Neural cell (in vitro differentiated cells): ENCODE measurements at regions not wholly inside any gene's neighbourhood (a gene's known extent, or its start where the extent isn't known, plus 50 kb on each side); places are given as distances from the start of the nearest gene placed in this dataset.

Source experiments
- H2AFZ ChIP-seq: fragments of 200-600, 300-800 bp; sonication (generic), shearing (Covaris generic); 2 replicates; pipeline ENCODE4 v1.6.0; 2014; ENCODE audit warnings: low read depth, mild to moderate bottlenecking, antibody characterized with exemption, low read length, moderate library complexity
- H3F3A ChIP-seq: fragments of 200-600 bp; shearing (Covaris generic); 2 replicates; pipeline ENCODE4 v1.6.1; 2016; ENCODE audit warnings: mild to moderate bottlenecking, moderate library complexity, mixed read lengths, antibody characterized with exemption, low read length; ENCODE audit not compliant: insufficient read depth, poor library complexity, severe bottlenecking
- H3K27ac ChIP-seq: fragments of 200-600, 300-800 bp; sonication (generic), shearing (Covaris generic); 2 replicates; pipeline ENCODE4 v1.5.1; 2014; ENCODE audit warnings: mild to moderate bottlenecking, low read length, moderate library complexity
- H3K27me3 ChIP-seq: fragments of 300-800, 200-600 bp; sonication (generic), shearing (Covaris generic); 2 replicates; pipeline ENCODE4 v1.6.0; 2014; ENCODE audit warnings: mild to moderate bottlenecking, low read depth, low read length, moderate library complexity; ENCODE audit not compliant: insufficient read depth
- H3K36me3 ChIP-seq: fragments of 300-800, 200-600 bp; sonication (generic), shearing (Covaris generic); 2 replicates; pipeline ENCODE4 v1.5.1; 2014; ENCODE audit warnings: mild to moderate bottlenecking, antibody characterized with exemption, low read length, moderate library complexity; ENCODE audit not compliant: insufficient read depth
- H3K4me2 ChIP-seq: fragments of 300-800, 200-600 bp; sonication (generic), shearing (Covaris generic); 2 replicates; pipeline ENCODE4 v1.6.0; 2014; ENCODE audit warnings: mild to moderate bottlenecking, low read length
- H3K4me3 ChIP-seq: fragments of 300-800, 200-600 bp; sonication (generic), shearing (Covaris generic); 2 replicates; pipeline ENCODE4 v1.5.1; 2014; ENCODE audit warnings: mild to moderate bottlenecking, low read length, moderate library complexity
- H3K79me2 ChIP-seq: fragments of 200-600 bp; shearing (Covaris generic); replicated peaks from 2 replicates; pipeline ENCODE4 v1.6.0; 2014; ENCODE audit warnings: mild to moderate bottlenecking, low read length, moderate library complexity; ENCODE audit not compliant: insufficient read depth
- H3K9ac ChIP-seq: fragments of 300-800, 200-600 bp; sonication (generic), shearing (Covaris generic); 2 replicates; pipeline ENCODE4 v1.6.1; 2016; ENCODE audit warnings: mild to moderate bottlenecking, low read length, mixed read lengths
- H3K9me2 ChIP-seq: fragments of 200-600 bp; shearing (Covaris generic); 2 replicates; pipeline ENCODE4 v1.6.1; 2016; ENCODE audit warnings: mild to moderate bottlenecking, low read length, mixed read lengths; ENCODE audit not compliant: insufficient read depth
- H3K9me3 ChIP-seq: fragments of 200-600, 300-800 bp; sonication (generic), shearing (Covaris generic); 2 replicates; pipeline ENCODE4 v1.6.1; 2016; ENCODE audit warnings: mild to moderate bottlenecking, mixed run types, low read length, moderate library complexity, mixed read lengths
- H4K20me1 ChIP-seq: fragments of 200-600 bp; shearing (Covaris generic); 2 replicates; pipeline ENCODE4 v1.6.1; 2016; ENCODE audit warnings: mild to moderate bottlenecking, mixed run types; ENCODE audit not compliant: insufficient read depth
- CTCF ChIP-seq: fragments of 450-650 bp; IDR thresholded peaks from 2 replicates; pipeline ENCODE4 v1.5.1; 2014; ENCODE audit warnings: antibody characterized with exemption, mild to moderate bottlenecking, moderate library complexity; ENCODE audit not compliant: poor library complexity, severe bottlenecking
- EP300 ChIP-seq: fragments of 450-650 bp; conservative IDR thresholded peaks from 2 replicates; pipeline ENCODE4 v1.6.1; 2014; ENCODE audit warnings: antibody characterized with exemption, mild to moderate bottlenecking, moderate library complexity; ENCODE audit not compliant: poor library complexity, severe bottlenecking
- EZH2 ChIP-seq: fragments of 200-600, 300-800 bp; shearing (Covaris generic), sonication (generic); IDR thresholded peaks from 2 replicates; pipeline ENCODE4 v1.6.1; 2014; ENCODE audit warnings: antibody characterized with exemption, low read length, borderline replicate concordance, mild to moderate bottlenecking; ENCODE audit not compliant: insufficient read depth, poor library complexity, severe bottlenecking
- RAD21 ChIP-seq: fragments of 450-650 bp; conservative IDR thresholded peaks from 2 replicates; pipeline ENCODE4 v1.6.1; 2014; ENCODE audit warnings: antibody characterized with exemption, mild to moderate bottlenecking, moderate library complexity
- SMC3 ChIP-seq: fragments of 450-650 bp; conservative IDR thresholded peaks from 2 replicates; pipeline ENCODE4 v1.6.1; 2014; ENCODE audit warnings: antibody characterized with exemption, mild to moderate bottlenecking, moderate library complexity; ENCODE audit not compliant: poor library complexity
- TAF1 ChIP-seq: IDR thresholded peaks from 2 replicates; pipeline ENCODE4 v1.6.1; 2012; ENCODE audit warnings: low read depth
- TF ChIP-seq, protein P1 (sequence below): IDR thresholded peaks from 2 replicates; pipeline ENCODE4 v1.6.1; 2012; ENCODE audit warnings: borderline replicate concordance

- no peaks in the 10 kb centered on the region for H3K79me2 ChIP-seq
- no peaks in the 10 kb centered on the region for H4K20me1 ChIP-seq
- H3K27me3 ChIP-seq = no peaks in the 10 kb centered on the region
- H3K4me2 ChIP-seq = no peak overlapping the region
- no peaks in the 10 kb centered on the region for H3K9me2 ChIP-seq
- H3K4me3 ChIP-seq = no peak overlapping the region
- no peak overlapping the region for H3K9ac ChIP-seq
- no peak overlapping the region for H3K27ac ChIP-seq
- H3K9me3 ChIP-seq = no peaks in the 10 kb centered on the region
- H3F3A ChIP-seq = no peaks in the 10 kb centered on the region
- no peak overlapping the region for H2AFZ ChIP-seq
- TF ChIP-seq SMC3 (no peak), EP300 (no peak), TAF1 (no peak)
- H3K36me3 ChIP-seq = no peaks in the 10 kb centered on the region
These were observed 361.9 kb downstream of the DAD1 start for GRCh38 chr14:22227084-22227483.

GRCh38 chr14:22226381-22226780 is 362.6 kb downstream of the DAD1 start:
- no peak overlapping the region for H3K4me2 ChIP-seq
- no peak overlapping the region for H3K9ac ChIP-seq

More at GRCh38 chr14:22226381-22226780, 362.6 kb downstream of the DAD1 start:
- no peak for TF ChIP-seq RAD21
- no peak for TF ChIP-seq EP300
- no peak for TF ChIP-seq EZH2
- TF ChIP-seq, protein P1, sequence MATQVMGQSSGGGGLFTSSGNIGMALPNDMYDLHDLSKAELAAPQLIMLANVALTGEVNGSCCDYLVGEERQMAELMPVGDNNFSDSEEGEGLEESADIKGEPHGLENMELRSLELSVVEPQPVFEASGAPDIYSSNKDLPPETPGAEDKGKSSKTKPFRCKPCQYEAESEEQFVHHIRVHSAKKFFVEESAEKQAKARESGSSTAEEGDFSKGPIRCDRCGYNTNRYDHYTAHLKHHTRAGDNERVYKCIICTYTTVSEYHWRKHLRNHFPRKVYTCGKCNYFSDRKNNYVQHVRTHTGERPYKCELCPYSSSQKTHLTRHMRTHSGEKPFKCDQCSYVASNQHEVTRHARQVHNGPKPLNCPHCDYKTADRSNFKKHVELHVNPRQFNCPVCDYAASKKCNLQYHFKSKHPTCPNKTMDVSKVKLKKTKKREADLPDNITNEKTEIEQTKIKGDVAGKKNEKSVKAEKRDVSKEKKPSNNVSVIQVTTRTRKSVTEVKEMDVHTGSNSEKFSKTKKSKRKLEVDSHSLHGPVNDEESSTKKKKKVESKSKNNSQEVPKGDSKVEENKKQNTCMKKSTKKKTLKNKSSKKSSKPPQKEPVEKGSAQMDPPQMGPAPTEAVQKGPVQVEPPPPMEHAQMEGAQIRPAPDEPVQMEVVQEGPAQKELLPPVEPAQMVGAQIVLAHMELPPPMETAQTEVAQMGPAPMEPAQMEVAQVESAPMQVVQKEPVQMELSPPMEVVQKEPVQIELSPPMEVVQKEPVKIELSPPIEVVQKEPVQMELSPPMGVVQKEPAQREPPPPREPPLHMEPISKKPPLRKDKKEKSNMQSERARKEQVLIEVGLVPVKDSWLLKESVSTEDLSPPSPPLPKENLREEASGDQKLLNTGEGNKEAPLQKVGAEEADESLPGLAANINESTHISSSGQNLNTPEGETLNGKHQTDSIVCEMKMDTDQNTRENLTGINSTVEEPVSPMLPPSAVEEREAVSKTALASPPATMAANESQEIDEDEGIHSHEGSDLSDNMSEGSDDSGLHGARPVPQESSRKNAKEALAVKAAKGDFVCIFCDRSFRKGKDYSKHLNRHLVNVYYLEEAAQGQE = no peak
- no peak for TF ChIP-seq CTCF
- Histone ChIP-seq H4K20me1 (no peaks in the 10 kb centered on the region), H3K27me3 (no peaks in the 10 kb centered on the region), H3F3A (no peaks in the 10 kb centered on the region), H3K79me2 (no peaks in the 10 kb centered on the region), H3K4me3 (no peak overlapping the region), H3K36me3 (no peaks in the 10 kb centered on the region), H3K9me2 (no peaks in the 10 kb centered on the region), H2AFZ (no peak overlapping the region), H3K27ac (no peak overlapping the region), H3K9me3 (no peaks in the 10 kb centered on the region)
